ENCODE measurements at regions not wholly inside any gene's neighbourhood (a gene's known extent, or its start where the extent isn't known, plus 50 kb on each side); places are given as distances from the start of the nearest gene placed in this dataset.

- Histone ChIP-seq H2BK120ac (replicated peaks; ENCODE audit: low read depth, low read length) (no peak overlapping the region), H2BK12ac (ENCODE audit: low read depth, low read length) (no peak overlapping the region), H3K79me1 (ENCODE audit: low read depth, low read length) (no peaks in the 10 kb centered on the region), H3K9ac (replicated peaks in 1 of 4; ENCODE audit: extremely low read depth in 1 of 4, low read depth in 3 of 4, low read length in 3 of 4) (no peak overlapping the region), H2AFZ (ENCODE audit: low read length) (no peak overlapping the region), H3K18ac (ENCODE audit: extremely low read depth, low read length) (no peak overlapping the region), H3K4me3 (ENCODE audit: extremely low read depth in 1 of 4, insufficient read depth in 2 of 4, low read depth in 3 of 4, low read length in 4 of 4) (no peak overlapping the region), H4K5ac (ENCODE audit: insufficient read length, low read depth, low read length) (no peak overlapping the region), H4K8ac (ENCODE audit: extremely low read depth, insufficient read depth, low read length) (no peak overlapping the region), H3K4ac (replicated peaks; ENCODE audit: insufficient read length, low read depth, low read length) (no peak overlapping the region), H3K79me2 (ENCODE audit: control insufficient read depth in 1 of 2, insufficient read depth in 2 of 2, low read length in 2 of 2) (no peaks in the 10 kb centered on the region), H3K4me1 (replicated peaks in 1 of 4; ENCODE audit: control insufficient read depth in 3 of 4, insufficient read depth in 4 of 4, low read length in 3 of 4) (no peaks in the 10 kb centered on the region), H3K36me3 (ENCODE audit: control insufficient read depth in 2 of 4, insufficient read depth in 4 of 4, low read length in 3 of 4) (no peaks in the 10 kb centered on the region), H3K23ac (ENCODE audit: insufficient read length) (no peak overlapping the region), H2BK20ac (ENCODE audit: low read length) (no peak overlapping the region), H3K27me3 (replicated peaks in 1 of 4; ENCODE audit: control insufficient read depth in 3 of 4, extremely low read depth in 1 of 4, insufficient read depth in 3 of 4, low read length in 3 of 4) (no peaks in the 10 kb centered on the region), H4K91ac (replicated peaks; ENCODE audit: insufficient read length, low read length) (no peak overlapping the region), H2AK5ac (ENCODE audit: low read depth, low read length) (no peak overlapping the region), H4K20me1 (replicated peaks in 1 of 2; ENCODE audit: control insufficient read depth in 1 of 2, insufficient read depth in 2 of 2, low read length in 2 of 2) (no peaks in the 10 kb centered on the region), H3K9me3 (ENCODE audit: insufficient read depth in 2 of 2, low read depth in 1 of 2, low read length in 1 of 2) (no peaks in the 10 kb centered on the region), H3K4me2 (ENCODE audit: insufficient read depth in 1 of 2, low read depth in 2 of 2, low read length in 2 of 2) (no peak overlapping the region), H2BK15ac (ENCODE audit: low read length) (no peak overlapping the region), H3K23me2 (ENCODE audit: low read depth, low read length) (no peaks in the 10 kb centered on the region), H2BK5ac (ENCODE audit: low read depth, low read length) (no peak overlapping the region), H3K27ac (ENCODE audit: low read depth, low read length) (no peak overlapping the region), H3K14ac (ENCODE audit: insufficient read length) (no peak overlapping the region), H3K56ac (replicated peaks; ENCODE audit: insufficient read length, low read depth, low read length) (no peak overlapping the region)
- CTCF ChIA-PET (ENCODE audit: partially characterized antibody) = interaction anchor here (0.7 to 1.4 kb wide), 3 partner anchors 43 to 1191 kb away, joined by 3 read pairs; no protein-coding TSS in a partner anchor
- FAIRE-seq (no peak), DNase-seq (ENCODE audit: low read depth in 1 of 2, low spot score in 2 of 2) (no peak)
- POLR2A ChIA-PET (ENCODE audit: partially characterized antibody) = no interaction called here
- TF ChIP-seq USF2 (IDR thresholded peaks at IDR 0.05; ENCODE audit: low read length) (no peak), EZH2 (IDR thresholded peaks at IDR 0.05; ENCODE audit: low read depth, low read length, severe bottlenecking) (no peak), POLR2AphosphoS5 (IDR thresholded peaks at IDR 0.05; ENCODE audit: low read depth, low read length) (no peak), PHF8 (conservative IDR thresholded peaks at IDR 0.05; ENCODE audit: low read depth, low read length) (no peak), SAP30 (IDR thresholded peaks at IDR 0.05; ENCODE audit: insufficient read depth, insufficient replicate concordance, low read length) (no peak), SRF (IDR thresholded peaks at IDR 0.05; ENCODE audit: low read depth, low read length) (no peak), TCF12 (IDR thresholded peaks at IDR 0.05; ENCODE audit: low read depth, low read length) (no peak), TBP (IDR thresholded peaks at IDR 0.05; ENCODE audit: low read depth, low read length) (no peak), MAX (IDR thresholded peaks at IDR 0.05) (no peak), TAF1 (IDR thresholded peaks at IDR 0.05; ENCODE audit: low read depth, low read length) (no peak), KDM1A (IDR thresholded peaks at IDR 0.05; ENCODE audit: borderline replicate concordance, low read length) (no peak), EP300 (IDR thresholded peaks at IDR 0.05; ENCODE audit: borderline replicate concordance in 1 of 2, low read depth in 2 of 2, low read length in 2 of 2) (no peak), SP1 (IDR thresholded peaks at IDR 0.05; ENCODE audit: low read depth, low read length) (no peak)
Measured at GRCh38 chr5:155941340-155941739, 385.6 kb upstream of the SGCD start.

All from H1 (cell line).